Heart left ventricle (tissue), 16 donors: ENCODE measurements at regions not wholly inside any gene's neighbourhood (a gene's known extent, or its start where the extent isn't known, plus 50 kb on each side); places are given as distances from the start of the nearest gene placed in this dataset.

Experiments used
- ATAC-seq, 4 donors: fragments of 200-7000 bp; cut with Tn5 transposase; one replicate each; pipeline ENCODE4 v1.9.1; 2020 to 2022; ENCODE audit warnings: moderate library complexity in 4 of 4, mild to moderate bottlenecking in 3 of 4, moderate number of reproducible peaks in 1 of 4
- DNase-seq, 5 donors: peaks; one replicate each; pipeline ENCODE4 v3.0.0-alpha.2; 2020
- H3K27ac ChIP-seq, 12 donors: fragments of 200-600 bp; sonication (generic) in 4 of 12; one replicate each; pipeline versions ENCODE4 v1.5.0 to v1.8.0; 2016 to 2022; ENCODE audit warnings: mild to moderate bottlenecking in 2 of 12
- H3K27me3 ChIP-seq, 9 donors: fragments of 200-600 bp; sonication (generic) in 2 of 9; one replicate each; pipeline versions ENCODE4 v1.5.1 to v1.8.0; 2016 to 2022; ENCODE audit warnings: mild to moderate bottlenecking in 3 of 9
- H3K36me3 ChIP-seq, 9 donors: fragments of 200-600 bp; sonication (generic) in 2 of 9; one replicate each; pipeline versions ENCODE4 v1.5.0 to v1.8.0; 2018 to 2022; ENCODE audit warnings: mild to moderate bottlenecking in 2 of 9
- H3K4me1 ChIP-seq, 12 donors: fragments of 200-600 bp; sonication (generic) in 4 of 12; one replicate each; pipeline versions ENCODE4 v1.5.0 to v1.8.0; 2016 to 2022; ENCODE audit warnings: mild to moderate bottlenecking in 3 of 12
- H3K4me3 ChIP-seq, 12 donors: fragments of 200-600 bp; sonication (generic) in 4 of 12; one replicate each; pipeline versions ENCODE4 v1.5.0 to v1.8.0; 2017 to 2022; ENCODE audit warnings: mild to moderate bottlenecking in 9 of 12, moderate library complexity in 4 of 12
- H3K9me3 ChIP-seq, 12 donors: fragments of 200-600 bp; sonication (generic) in 4 of 12; one replicate each; pipeline versions ENCODE4 v1.5.0 to v1.8.0; 2016 to 2022; ENCODE audit warnings: mild to moderate bottlenecking in 1 of 12
- POLR2A ChIP-seq, 2 donors: fragments of 450-650 bp; IDR thresholded peaks; one replicate each; pipeline ENCODE4 v1.6.1; 2017; ENCODE audit warnings: antibody characterized with exemption in 2 of 2, mild to moderate bottlenecking in 2 of 2, moderate library complexity in 2 of 2
- WGBS, 4 donors: extraction: QIAGEN DNeasy Blood & Tissue Kit in 2 of 4; methylation state at CpG; one replicate each; pipeline versions ENCODE4 v1.1.5 to v1.1.7; 2013 to 2018; 5-methylcytosine and 5-hydroxymethylcytosine counted together
- intact Hi-C, 10 donors: fragments of 100-400 bp; cut with DNase I; formaldehyde crosslinking; loops; one replicate each; pipeline versions ENCODE4 v1.11.1 to v1.14.2; 2022
- TF ChIP-seq, protein P1 (sequence below), 12 donors: fragments of 200-600 bp; sonication (generic) in 4 of 12; IDR thresholded peaks; one replicate each; pipeline versions ENCODE4 v1.5.0 to v1.8.0; 2018 to 2022; ENCODE audit warnings: antibody characterized with exemption in 12 of 12, mild to moderate bottlenecking in 5 of 12
- donor health status: ischemic (EF 13 %, LVEDD 7.1; RV severe dilation, severe dysfunction).
- donor health status: healthy with polysubstance abuse.
- donor health status: DM: no; HTN: yes; CAD: no.
- donor health status: DM: no; HTN: no; CAD: no.
- donor health status: ischemic (EF 25% LVEDD 6.9; RV normal size, moderate dysfunction).
- donor health status: ischemic (EF 25% LVEDD 5.7; RV mildly dilated, moderate dysfunction).
- donor health status: healthy.
- donor health status: DM: yes; HTN: yes; CAD: no.
- donor health status: ischemic (EF 35%, LVEDD 5.7; RV mildly dilated, moderate dysfunction).
- donor health status: nonischemic (EF 11% LVEDD 7.7; RV severe dilation, severe dysfunction).
- donor health status: DM: yes; HTN: yes; CAD: no.
- donor health status: PGD.
- donor health status: ischemic (EF 29% LVEDD 5.4; RV normal size, mild dysfunction).
- donor health status: nonischemic (EF 23%, LVEDD 6.1; RV moderate dilation, normal function).

DNA sequence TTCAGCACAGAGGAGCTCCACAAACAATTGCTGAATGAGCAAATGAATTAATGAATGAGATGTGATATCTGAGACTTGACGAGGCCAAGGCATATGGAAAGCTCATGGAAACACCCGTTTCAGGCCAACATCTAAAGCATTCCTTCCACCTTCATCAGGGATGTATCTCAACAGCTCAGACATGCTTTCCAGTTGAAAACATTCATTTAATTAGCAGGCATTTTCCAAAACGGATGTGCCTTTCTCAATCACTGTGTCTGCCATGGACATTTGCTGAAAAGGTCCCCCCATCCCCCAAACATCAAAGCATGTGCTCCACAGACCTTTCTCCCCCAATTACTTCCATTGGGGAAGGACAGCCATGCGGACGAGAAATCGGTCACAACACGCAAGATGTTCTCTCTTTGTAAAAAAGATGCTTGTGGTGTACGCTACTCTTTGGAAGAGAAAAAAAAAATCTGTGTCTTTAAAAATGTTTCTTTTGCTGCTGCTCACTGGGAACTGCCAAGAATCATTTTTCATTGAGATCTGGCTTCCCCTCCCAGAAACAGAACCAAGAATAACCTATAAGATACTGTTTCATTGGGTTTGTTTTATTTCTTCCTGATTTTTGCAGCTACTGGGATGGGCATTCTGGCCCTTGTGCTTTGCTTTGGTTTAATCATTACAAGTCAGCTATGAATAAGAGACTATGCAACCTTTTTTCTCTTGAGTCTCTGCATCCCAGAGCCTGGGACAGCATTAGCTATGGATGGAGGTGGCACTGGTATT is 528.2 kb downstream of the MED13L start:
- TF ChIP-seq POLR2A (IDR thresholded peaks at IDR 0.05): no peak
- TF ChIP-seq, protein P1, sequence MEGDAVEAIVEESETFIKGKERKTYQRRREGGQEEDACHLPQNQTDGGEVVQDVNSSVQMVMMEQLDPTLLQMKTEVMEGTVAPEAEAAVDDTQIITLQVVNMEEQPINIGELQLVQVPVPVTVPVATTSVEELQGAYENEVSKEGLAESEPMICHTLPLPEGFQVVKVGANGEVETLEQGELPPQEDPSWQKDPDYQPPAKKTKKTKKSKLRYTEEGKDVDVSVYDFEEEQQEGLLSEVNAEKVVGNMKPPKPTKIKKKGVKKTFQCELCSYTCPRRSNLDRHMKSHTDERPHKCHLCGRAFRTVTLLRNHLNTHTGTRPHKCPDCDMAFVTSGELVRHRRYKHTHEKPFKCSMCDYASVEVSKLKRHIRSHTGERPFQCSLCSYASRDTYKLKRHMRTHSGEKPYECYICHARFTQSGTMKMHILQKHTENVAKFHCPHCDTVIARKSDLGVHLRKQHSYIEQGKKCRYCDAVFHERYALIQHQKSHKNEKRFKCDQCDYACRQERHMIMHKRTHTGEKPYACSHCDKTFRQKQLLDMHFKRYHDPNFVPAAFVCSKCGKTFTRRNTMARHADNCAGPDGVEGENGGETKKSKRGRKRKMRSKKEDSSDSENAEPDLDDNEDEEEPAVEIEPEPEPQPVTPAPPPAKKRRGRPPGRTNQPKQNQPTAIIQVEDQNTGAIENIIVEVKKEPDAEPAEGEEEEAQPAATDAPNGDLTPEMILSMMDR (IDR thresholded peaks at IDR 0.05): no peak
- Histone ChIP-seq H3K36me3 (no peaks in the 10 kb centered on the region), H3K27ac (no peak overlapping the region), H3K4me3 (no peak overlapping the region), H3K27me3 (peaks cover 0 to 15% (median 0%) of the 10 kb centered on the region in 9 donors), H3K9me3 (peaks cover 0 to 5% (median 0%) of the 10 kb centered on the region in 12 donors), H3K4me1 (peaks cover 0 to 16% (median 3%) of the 10 kb centered on the region in 12 donors)
- intact Hi-C loops: loop anchor here in 1 of 10 donors (10.0 kb wide), 1 partner anchor 114 kb away; no protein-coding TSS in a partner anchor
- DNase-seq (no peak), ATAC-seq (no peak)
- 77 to 89% (median 82%) methylated on average over 8 of the region's 8 CpGs for whole genome bisulfite sequencing, 4 donors

DNA sequence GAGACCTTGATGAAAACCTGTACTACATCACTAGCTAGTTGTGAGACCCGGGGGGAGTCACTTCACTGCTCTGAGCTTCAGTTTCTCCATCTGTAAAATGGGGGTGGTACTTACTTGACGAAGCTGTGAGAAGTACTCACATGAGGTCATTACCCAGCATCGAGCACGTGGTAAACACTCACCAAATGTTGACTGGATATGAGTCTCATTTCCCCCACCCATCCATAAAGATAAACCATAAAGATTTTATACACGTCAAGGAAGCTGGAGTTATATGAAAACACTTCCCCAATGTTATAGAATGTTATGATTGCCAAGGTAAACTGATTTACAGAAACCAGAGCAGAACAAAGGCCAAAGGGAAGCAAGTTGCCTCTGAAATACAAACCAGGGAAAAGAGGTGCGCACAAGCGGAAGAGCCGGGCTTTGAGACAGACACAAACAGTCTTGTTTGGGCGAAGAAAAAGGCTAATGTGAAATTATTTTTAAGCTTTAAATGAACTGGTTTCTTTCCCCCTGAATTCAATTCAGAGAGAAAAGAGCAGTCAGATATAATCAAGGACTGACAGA is 536.8 kb downstream of the MED13L start:
- Histone ChIP-seq H3K27me3 (peaks cover 0 to 18% (median 0%) of the 10 kb centered on the region in 9 donors), H3K9me3 (peaks cover 0 to 5% (median 0%) of the 10 kb centered on the region in 12 donors), H3K4me3 (no peak overlapping the region), H3K27ac (no peak overlapping the region), H3K36me3 (no peaks in the 10 kb centered on the region), H3K4me1 (no peaks in the 10 kb centered on the region)
- DNase-seq (no peak), ATAC-seq (no peak)
- WGBS, 4 donors: 74 to 87% (median 84%) methylated on average over 9 of the region's 9 CpGs
- TF ChIP-seq, protein P1 (IDR thresholded peaks at IDR 0.05): no peak
- no peak for TF ChIP-seq POLR2A (IDR thresholded peaks at IDR 0.05)
- intact Hi-C loops: loop anchor here in 1 of 10 donors (10.0 kb wide), 1 partner anchor 106 kb away; no protein-coding TSS in a partner anchor

DNA sequence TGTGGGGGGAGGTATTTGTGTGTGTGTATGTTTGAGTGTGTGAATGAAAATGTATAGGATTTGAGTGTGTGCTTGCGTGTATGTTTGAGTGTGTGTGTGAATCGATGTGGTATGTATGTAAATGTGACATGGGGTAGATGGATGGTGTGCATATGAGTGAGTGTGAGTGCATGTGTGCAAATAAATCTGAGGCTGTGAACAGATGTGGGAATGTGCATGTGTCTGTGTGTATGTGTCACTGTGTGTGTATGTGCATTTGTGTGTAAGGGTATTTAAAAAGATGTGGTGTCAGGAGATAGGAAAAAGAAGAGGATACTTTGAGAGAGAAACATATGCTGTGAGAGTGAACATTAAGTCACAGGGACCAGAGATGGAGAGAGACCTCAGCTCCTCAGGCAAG is 539.6 kb downstream of the MED13L start:
- Histone ChIP-seq H3K9me3 (no peaks in the 10 kb centered on the region), H3K4me1 (no peaks in the 10 kb centered on the region), H3K27me3 (peaks cover 0 to 12% (median 0%) of the 10 kb centered on the region in 9 donors), H3K27ac (no peak overlapping the region), H3K36me3 (no peaks in the 10 kb centered on the region), H3K4me3 (no peak overlapping the region)
- TF ChIP-seq POLR2A (IDR thresholded peaks at IDR 0.05): no peak
- 87 to 93% (median 93%) methylated on average over 2 of the region's 2 CpGs for WGBS, 4 donors
- intact Hi-C loops: no loop called here
- DNase-seq (no peak), ATAC-seq (no peak)

DNA sequence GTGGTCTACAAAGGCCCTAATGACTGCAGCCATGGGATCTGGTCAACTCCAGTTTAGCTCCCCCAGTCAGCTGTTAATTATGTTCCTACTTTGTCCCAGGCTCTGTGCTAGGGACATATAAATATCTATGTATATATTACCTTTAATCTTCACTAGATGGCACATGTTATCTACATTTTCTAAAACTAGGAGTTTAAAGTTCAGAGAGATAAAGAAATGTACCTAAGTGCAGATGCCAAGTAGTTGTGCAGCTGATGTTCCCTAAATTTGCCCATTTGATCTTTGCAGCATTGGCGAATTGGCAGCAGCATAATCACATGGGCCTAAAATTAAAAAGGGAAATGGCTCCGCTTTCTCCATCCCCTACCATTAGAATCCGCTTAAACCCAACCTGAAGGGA is 541.1 kb downstream of the MED13L start:
- no peaks in the 10 kb centered on the region for H3K36me3 ChIP-seq
- no peaks in the 10 kb centered on the region for H3K4me1 ChIP-seq
- intact Hi-C loops: no loop called here
- DNase-seq (no peak), ATAC-seq (no peak)
- H3K4me3 ChIP-seq: no peak overlapping the region
- H3K9me3 ChIP-seq: no peaks in the 10 kb centered on the region
- H3K27ac ChIP-seq: no peak overlapping the region
- no peak for TF ChIP-seq POLR2A (IDR thresholded peaks at IDR 0.05)
- TF ChIP-seq, protein P1 (IDR thresholded peaks at IDR 0.05): no peak
- 92 to 99% (median 98%) methylated on average over 3 of the region's 3 CpGs for WGBS, 4 donors
- H3K27me3 ChIP-seq: peaks cover 0 to 15% (median 0%) of the 10 kb centered on the region in 9 donors
